HG02588 (cell line): ENCODE measurements at regions not wholly inside any gene's neighbourhood (a gene's known extent, or its start where the extent isn't known, plus 50 kb on each side); places are given as distances from the start of the nearest gene placed in this dataset.
"Not testable (repeated sequence)": the region's sequence is repeated elsewhere in the genome, so short reads cannot be mapped to it uniquely, and the experiment has no call there.

Experiments used
- ATAC-seq: cut with Tn5 transposase; IDR thresholded peaks from one replicate; pipeline ENCODE4 v1.9.1; 2021; ENCODE audit warnings: mild to moderate bottlenecking, moderate library complexity; ENCODE audit not compliant: unreplicated experiment

DNA sequence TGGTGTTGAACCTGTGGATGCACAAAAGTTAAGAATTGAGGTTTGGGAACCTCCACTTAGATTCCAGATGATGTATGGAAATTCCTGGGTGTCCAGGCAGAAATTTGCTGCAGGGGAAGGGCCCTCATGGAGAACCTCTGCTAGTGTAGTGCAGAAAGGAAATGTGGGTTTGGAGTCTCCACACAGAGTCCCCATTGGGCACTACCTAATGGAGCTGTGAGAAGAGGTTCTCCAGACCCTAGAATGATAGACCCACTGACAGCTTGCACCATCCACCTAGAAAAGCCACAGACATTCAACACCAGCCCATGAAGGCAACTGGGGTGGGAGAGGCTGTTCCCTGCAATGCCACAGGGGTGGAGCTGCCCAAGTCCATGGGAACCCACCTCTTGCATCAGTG lies 1032.8 kb upstream of the EPHA6 start:
- ATAC-seq, result no peak

DNA sequence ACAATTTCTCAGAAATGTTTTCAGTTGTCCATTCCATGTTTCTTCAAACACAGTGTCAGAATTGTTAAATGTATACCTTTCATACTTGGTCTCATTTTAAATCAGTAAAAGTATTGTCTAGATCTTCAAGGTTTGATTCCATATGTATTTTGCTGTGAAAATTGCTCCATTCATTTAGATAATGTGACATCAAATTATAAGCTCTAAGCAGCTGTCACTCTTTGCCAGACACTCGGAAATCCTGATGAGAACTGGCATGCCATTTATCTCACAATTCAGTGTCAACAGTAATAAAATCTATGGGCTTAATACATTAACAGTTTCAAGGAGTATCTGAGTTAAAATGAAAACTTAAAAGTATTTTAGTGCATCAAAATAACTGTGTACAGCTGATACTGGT lies 1025.3 kb upstream of the EPHA6 start:
- ATAC-seq, result no peak

DNA sequence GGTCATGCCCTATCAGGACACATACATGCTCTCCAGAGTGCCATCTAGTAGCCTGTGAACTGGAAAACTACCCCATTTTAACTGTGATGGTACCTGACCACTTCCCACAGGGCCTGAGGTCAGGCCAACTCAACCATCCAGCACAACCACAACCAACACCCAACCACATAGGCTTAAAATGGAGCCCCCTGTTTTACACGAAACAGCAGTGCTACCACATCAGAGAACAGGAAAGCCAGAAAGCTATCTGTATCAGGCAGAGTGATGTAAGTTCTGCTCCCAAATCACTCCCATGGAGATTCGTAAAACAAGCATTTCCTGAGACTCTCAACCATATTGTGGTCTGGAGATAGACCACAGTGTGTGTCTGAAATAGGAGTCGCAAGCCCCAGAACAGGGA lies 1017.3 kb upstream of the EPHA6 start:
- no peak for ATAC-seq

DNA sequence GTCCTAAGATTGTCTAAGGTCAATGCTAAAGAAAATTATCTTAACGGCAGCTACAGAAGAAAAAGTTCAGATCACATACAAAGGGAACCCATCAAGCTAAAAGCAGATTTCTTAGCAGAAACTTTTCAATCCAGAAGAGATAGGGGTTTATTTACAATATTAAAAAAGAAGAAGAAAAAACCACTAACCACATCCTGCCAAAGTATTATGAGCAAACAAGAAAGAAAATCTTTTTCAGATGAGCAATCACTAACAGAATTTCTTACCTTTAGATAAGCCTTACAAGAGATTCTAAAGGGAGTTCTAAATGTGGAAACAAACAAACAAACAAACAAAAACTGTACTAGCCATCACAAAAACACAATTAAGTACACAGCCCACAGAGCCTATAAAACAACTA lies 1015.8 kb upstream of the EPHA6 start:
- ATAC-seq, result no peak

DNA sequence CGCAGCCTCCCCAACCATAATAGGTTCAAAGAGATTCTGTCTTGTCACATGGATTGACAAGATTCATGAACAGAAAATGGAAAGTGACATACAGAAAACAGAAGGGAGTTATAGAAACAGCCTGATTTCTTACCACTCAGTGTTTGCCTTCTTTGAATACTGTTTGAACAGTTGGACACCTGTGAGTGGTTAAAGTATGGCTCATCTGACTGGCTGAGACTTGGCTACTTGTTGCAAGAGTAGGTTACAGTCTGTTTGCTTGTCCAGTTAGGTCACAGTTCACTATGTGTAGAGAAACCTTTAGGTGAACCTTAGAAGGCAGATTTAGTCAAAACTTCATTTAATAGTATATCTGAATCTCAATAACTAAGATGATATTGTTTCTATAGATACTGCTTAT lies 1003.9 kb upstream of the EPHA6 start:
- ATAC-seq, result no peak

DNA sequence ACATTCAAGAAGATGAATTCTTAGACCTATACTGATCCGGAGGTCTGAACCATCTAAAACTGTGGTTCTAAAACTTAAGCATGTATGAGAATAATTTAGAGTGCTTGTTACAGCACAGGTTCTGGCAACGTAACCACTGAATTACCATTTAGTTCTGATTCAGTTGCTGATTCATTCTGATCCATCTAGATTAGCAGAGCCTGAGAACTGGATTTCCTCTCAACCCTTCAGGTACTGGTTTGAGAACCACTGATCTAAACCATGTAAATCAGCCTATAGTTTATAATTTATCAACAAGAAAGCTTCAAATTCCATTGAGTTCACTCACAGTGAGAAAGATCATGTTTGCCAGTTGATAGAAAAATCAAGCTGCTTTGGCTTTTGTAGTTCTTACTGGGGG lies 1001.1 kb upstream of the EPHA6 start:
- ATAC-seq, result no peak

DNA sequence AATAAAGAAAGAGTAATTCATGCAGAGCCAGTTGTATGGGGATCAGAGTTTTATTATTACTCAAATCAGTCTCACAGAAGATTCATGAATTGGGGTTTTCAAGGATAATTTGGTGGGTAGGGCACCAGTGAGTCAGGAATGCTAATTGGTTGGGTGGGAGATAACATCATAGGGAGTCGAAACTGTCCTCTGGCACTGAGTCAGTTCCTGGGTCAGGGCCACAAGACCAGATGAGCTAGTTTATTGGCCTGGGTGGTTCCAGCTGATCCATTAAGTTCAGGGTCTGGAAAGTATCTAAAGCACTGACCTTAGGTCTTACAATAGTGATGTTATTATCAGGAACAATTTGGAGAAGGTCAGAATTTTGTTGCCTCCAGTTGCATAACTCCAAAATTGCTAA lies 998.6 kb upstream of the EPHA6 start:
- no peak for ATAC-seq

DNA sequence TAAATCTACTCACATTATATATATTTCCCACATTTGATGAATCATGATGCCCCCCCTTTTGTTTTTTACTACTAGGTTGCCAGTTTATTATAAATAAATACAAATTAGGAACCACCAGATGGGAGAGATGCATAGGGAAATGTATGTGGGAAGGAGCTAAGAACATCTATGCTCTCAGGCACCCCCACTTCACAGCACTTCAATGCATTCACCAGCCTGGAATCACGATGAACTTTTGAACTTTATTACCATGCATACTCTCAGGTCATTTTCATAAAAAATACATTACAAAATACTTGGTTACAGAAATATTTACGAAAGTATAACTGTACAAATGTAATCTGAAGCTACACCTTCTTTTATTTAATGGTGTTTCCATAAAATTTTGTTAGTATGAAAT lies 988.0 kb upstream of the EPHA6 start:
- ATAC-seq, result no peak

DNA sequence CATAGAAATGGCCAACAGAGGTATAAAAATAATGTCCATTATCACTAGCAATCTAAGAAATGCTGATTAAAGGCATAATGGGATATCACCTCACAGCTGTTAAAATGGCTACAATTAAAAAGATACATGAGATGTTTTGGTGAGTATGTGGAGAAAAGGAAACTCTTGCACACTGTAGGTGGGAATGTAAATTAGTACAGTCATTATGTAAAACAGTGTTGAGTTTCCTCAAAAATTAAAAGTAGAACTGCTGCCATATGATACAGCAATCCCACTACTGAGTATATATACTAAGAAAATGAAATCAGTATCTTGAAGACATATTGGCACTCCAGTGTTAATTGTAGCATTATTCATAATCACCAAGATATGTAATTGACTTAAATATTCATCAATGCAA lies 982.2 kb upstream of the EPHA6 start:
- no peak for ATAC-seq

DNA sequence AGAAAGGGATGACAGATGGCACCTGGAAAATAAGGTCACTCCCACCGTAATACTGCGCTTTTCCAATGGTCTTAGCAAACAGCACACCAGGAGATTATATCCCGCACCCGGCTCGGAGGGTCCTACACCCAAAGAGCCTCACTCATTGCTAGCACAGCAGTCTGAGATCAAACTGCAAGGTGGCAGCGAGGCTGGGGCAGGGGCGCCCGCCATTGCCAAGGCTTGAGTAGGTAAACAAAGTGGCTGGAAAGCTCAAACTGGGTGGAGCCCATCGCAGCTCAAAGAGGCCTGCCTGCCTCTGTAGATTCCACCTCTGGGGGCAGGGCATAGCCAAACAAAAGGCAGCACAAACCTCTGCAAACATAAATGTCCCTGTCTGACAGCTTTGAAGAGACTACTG lies 953.8 kb upstream of the EPHA6 start:
- ATAC-seq, result not testable (repeated sequence)

DNA sequence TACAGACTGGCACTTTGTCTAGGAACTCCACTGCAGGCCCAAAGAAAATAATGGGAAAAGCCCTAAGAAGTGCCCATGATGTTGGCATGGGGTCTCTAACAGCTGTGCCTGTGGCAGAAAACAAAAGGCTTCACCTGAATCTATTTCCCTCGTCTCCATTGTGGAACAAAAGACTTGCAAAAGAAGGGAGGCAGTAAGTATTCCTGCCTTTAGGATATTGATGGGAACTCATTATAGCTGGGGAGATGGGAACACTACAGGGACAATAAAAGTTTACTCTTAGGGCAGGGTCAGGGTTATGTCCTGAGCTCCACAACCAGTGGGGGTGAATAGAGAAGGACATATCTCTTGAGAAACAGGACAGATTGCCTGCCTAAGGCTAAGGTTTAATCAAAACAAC lies 930.6 kb upstream of the EPHA6 start:
- ATAC-seq, result no peak

DNA sequence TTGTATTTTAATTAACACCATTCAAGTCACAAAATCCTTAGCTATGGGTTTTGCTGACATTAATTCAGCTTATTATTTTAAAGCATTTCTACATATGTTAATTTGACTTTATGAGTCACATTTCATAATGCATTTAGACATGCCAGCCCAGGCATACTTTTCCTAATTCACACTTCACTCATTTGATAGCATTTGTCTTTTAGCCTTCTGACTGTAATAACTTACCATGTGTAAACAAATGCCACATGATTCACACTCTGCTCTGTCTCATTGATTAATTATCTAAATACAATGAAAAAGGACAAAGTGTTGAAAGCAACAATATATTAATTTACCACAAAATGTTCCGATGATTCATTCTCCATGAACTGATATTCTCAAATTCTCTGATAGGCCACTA lies 927.8 kb upstream of the EPHA6 start:
- ATAC-seq, result no peak

DNA sequence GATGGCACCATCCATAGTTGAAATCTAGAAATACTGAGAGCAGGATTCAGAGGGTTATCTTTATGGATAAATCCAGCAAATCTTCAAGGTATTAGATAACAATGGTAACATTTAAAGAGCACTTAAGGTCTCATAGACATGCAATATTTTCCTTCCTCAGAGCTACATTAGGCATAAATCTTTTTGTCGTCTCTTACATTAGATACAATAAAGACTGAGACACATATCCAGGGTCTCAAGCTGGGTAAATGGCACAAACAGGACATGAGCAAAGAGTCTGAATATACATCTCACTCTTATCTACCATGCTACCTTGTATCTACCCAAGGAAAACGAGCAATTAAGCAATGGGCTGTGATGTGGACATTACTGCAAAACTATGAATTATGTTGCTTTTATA lies 927.3 kb upstream of the EPHA6 start:
- ATAC-seq, result no peak

DNA sequence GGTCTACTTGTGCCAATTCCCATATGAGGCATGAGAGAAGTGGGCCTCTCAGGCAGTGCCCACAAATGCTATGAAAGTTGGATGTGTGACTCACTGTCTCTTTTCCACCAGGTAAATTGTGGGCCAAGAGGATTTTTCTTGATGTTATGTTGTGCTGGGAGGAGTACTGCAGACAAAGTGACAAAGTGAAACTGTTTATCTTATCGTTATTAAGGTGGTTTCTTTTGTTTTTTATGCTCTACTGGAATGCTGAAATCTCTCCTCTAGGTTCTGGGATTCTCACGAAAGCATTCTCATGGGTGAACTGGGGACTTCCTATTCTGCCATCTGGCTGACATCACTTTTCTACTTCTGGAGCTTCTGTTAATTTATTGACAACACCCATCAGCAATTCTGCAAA lies 919.6 kb upstream of the EPHA6 start:
- ATAC-seq, result no peak

DNA sequence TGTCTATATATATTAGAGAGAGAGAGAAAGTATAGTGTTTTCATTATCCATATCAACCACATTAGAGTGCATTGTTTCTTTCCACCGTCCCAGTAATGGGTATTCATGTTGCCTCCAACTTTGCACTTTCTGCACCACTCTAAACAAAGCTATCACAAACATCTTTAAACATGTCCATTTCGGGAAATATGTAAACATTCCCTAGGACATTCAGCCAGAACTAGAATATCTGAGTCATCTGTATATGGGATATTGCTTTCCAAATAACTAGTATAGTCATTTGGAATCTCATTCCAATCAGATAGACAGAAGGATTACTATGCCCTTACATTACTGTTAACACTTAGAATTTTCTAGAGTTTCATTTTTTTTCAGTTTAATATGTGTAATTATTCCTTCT lies 914.9 kb upstream of the EPHA6 start:
- ATAC-seq, result no peak

DNA sequence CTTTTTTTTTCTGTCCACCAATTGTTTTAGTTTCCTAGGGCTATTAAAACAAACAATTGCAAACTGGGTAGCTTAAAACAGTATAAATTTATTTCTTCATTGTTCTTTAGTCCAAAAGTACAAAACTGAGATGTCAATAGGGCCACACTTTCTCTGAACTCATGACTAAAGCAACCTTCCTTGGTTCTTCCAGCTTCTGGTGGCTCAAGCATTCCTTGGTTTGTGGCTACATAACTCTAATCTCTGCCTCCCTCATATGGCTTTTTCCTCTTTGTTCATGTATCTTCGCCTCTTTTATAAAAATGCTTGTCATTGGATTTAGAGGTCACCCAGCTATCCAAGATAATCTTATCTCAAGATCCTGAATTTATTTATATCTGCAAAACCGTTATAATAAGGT lies 914.5 kb upstream of the EPHA6 start:
- no peak for ATAC-seq

DNA sequence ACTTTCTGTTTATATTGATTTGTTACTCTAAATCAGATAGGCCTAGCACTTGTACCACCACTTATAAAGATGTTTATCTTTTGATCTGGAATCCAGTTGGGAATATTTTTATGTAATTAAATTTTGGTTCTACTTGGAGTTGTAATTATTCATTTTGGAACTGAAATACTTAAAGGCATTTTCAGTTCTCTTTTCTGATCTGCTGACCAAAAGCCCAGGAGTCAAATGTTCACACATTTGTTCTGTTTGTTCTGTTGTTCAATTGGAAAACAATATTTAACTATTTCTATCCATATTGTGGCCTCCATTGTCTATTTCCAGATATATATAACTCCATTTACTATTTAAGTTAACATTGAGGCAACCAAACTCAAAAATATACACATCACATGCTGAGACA lies 912.4 kb upstream of the EPHA6 start:
- no peak for ATAC-seq

DNA sequence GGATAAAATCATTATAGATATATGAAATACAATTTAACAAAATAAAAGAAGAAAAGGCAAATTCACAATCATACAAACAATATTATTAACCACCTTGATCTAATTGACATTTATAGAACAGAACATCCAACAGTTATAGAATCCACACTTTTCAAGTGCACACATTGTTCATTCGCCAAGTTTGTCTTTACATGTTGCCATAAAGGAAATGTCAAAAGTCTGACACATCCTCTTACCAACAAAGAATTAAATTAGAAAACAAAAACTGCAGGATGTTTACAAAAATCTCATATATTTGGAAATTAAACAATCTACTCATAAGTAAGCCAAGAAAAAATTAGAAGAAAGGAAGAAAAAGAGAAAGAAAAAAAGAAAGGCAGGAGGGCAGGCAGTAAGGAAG lies 909.2 kb upstream of the EPHA6 start:
- no peak for ATAC-seq

DNA sequence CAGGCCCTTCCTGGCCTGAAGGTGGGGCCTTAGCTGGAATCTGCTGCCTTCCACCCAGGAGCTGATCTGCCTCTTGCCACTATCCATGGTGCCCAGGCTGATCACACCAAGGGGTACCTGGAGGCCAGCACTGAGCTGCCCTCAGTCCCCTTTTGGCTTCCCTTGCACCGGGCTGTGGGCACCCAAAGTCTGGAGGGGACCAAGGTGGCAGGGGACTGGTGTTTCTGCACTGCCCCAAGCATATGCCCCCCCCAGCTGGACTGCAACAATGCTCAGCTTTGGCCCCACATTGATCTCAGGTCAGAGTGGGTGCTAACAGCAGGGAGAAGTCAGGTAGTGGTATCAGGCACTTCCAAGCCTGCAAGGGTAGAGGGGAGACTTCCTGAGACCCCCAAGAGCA lies 902.6 kb upstream of the EPHA6 start:
- ATAC-seq, result no peak

DNA sequence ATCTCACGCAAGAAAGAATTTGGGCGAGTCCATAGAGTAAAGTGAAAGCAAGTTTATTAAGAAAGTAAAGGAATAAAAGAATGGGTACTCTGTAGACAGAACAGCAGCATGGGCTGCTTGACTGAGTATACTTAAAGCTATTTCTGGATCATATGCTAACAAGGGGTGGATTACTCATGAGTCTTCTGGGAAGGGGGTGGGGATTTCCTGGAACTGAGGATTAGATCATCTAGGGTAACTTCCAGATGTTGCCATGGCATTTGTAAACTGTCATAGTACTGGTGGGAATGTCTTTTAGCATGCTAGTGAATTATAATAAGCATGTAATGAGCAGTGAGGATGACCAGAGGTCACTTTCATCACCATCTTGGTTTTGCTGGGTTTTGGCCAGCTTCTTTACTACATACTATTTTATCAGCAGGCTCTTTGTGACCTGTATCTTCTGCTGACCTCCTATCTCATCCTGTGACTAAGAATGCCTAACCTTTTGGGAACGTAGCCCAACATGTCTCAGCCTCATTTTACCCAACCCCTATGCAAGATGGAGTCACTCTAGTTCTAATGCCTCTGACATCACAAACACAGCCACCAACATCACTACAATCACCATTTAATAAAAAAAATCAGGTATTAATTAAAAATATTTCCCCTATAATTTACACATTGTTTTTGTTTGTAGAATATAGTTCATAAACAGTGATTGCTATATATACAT lies 890.7 kb upstream of the EPHA6 start:
- no peak for ATAC-seq

DNA sequence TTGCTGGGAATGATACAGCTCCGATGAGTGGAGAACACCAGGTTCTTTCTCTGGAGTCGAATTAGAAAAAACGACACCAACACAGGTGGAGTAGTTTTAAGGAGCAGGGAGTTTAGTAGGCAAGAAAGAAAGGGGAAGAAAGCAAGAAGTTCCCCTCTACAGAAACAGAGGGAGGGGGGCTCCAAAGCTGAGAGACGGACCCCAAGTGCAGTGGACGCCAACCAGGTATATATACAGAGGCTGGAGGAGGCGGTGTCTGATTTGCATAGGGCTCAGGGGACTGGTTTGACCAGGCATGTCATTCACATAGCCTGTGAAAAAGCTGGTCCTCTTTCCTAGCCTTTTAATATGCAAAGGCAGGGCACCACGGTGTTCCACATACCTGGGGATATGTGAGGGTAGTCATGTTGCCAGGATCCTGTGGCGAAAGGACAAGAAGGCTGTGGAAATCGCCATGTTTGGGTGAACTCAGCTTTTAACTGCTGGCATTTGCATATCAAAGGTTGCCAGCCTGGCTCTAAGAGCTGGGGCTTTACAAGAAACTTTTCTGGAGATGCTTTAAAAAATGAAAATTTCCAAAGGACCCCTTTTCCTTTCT lies 887.4 kb upstream of the EPHA6 start:
- no peak for ATAC-seq

DNA sequence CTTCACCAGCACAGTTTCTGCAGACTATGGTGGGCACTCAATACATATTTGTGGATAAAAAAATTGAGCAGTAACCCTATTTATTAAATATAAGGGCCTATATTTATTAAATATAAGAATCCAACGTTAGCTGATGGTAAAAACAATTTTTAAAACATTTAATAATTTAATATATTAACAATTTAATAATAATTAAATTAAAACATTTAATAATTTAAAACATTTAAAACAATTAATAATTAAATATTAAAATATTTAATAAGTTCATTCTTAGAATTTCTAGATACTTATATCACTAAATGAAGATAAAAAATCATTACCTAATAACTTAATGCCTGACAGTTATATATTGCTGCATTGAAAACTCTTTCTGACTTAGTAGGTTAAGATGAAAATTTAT lies 880.2 kb upstream of the EPHA6 start:
- no peak for ATAC-seq

DNA sequence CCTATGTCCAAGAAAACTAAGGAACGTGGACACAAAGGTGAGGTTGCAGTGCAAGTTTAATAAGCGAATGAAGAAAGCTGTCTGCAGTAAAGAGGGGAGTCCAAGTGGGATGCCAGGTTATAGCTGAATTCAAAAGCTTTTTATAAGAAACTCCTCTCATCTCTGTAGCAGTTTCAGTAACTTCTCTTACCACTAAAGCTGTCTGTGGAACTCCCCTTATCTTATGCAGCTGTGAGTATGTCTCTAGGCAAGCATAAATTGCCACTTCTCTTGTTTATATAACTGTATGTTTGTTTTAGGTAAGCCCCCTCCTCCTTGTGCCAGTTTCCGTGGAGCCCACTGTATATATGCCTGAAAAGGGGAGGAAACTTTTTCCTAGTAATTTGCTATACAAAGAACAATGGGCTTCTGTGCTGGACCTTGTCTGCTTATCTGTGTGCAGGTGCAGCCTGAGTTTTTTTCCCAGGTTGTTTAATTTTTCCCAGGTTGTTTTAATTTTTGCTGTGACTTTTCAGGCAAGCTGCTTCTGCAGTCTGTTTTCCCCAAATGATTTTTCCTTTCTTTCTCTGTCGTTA lies 875.1 kb upstream of the EPHA6 start:
- no peak for ATAC-seq
